NCI-H345 treated with DMSO at 0.1 percent for 48 hours (cell line): ENCODE measurements at regions not wholly inside any gene's neighbourhood (a gene's known extent, or its start where the extent isn't known, plus 50 kb on each side); places are given as distances from the start of the nearest gene placed in this dataset.
"Not testable (repeated sequence)": the region's sequence is repeated elsewhere in the genome, so short reads cannot be mapped to it uniquely, and the experiment has no call there.

Source experiments
- DNase-seq: peaks from one replicate; lab custom pipeline; 2025; ENCODE audit not compliant: unreplicated experiment; lab: John Stamatoyannopoulos, UW

DNA sequence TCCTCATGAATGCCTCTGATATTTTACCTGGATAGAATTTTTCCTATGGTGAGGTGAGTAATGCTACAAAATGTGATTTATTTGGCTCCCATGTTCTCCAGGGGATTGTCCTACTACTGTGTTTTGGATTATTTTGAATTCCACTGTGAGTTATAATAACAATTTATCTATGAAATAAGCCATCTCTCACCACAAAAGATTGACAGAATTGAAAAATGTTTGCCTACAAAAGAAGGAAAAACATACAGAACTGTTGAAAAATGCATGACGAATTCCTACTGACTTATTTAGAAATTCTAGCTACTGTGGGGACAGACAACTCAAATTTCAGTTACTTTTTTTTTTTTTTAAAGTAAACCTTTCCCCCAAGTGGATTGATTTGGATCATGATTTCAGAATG, 463.7 kb upstream of the GRIN3A start:
- DNase-seq: no peak

DNA sequence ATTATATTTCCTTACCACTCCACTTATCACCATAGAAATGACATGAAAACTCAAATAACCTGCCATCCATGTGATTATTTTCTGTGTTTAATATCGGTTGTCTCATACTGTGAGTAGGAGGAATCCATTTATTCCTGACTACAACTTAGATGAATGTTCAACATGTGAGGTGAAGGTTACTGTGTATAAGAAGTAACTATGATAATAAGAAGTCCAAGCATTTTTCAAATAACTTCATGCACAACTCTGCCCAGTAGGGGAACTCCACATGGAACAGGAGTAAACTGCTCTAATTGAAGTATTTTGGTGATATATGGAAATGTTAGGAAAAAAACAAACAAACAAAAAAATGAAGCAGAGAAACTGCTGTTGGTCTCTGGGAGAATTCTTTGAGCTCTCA, 447.5 kb upstream of the GRIN3A start:
- no peak for DNase-seq

DNA sequence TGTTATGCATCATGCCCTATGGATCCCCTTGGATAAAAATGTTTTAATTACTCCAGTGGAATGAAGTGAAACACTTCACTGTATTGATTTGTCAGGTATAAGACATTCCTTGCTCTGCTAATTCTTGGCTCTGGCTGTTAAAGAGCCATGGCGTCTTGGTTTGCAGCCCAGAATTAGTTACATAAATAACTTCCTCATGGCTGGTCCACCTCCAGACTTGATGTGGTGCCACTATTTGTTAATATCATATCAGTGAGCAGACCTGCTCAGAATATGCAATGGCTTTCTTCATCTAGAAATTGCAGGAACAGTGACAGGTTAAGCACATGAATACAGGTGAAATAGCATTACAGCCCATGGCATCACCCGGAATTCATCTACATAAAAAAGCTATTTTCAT, 446.9 kb upstream of the GRIN3A start:
- DNase-seq: no peak

DNA sequence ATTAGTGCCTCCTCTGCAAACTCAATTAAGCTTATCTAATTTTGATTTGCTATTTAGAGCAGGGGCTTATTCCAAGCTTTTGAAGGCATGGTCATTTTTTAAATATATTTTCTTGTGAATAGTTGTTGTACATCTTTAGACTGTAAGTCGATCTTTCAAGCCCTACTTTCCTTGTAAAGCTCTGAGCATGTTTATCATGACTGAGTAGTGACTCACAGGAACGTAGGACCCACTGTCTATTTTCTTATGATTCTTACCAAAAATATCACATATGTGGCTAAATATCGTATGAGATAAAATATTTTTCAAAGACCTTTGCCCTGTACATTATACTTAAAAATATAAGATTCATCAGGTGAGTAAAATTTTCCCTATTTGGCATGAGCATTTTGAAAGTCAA, 440.4 kb upstream of the GRIN3A start:
- no peak for DNase-seq

DNA sequence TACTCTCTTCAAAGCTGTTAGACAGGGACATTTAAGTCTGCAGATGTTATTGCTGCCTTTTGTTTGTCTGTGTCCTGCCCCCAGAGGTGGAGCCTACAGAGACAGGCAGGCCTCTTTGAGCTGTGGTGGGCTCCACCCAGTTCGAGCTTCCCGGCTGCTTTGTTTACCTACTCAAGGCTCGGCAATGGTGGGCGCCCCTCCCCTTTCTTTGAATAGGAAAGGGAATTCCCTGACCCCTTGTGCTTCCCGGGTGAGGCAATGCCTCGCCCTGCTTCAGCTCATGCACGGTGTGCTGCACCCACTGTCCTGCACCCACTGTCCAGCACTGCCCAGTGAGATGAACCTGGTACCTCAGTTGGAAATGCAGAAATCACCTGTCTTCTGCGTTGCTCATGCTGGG, 435.8 kb upstream of the GRIN3A start:
- not testable (repeated sequence) for DNase-seq

DNA sequence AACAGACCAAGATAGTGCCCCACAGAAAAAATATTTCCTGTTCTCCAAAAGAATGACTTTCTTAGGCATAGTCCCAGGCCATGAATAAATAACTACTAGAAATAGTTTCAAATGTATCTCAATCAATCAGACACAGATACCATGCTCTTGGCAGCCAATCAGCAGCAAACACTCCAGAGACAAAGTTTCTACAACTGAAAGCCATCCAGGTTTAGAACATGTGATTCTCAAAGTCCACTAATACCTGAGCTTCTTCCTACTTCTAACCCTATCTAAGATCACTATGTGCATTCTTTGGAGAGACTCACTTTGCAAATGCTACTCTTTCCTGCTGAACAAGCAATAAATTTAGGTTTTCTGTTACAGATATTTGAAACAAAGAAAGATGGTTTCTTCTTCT, 425.8 kb upstream of the GRIN3A start:
- DNase-seq: no peak

DNA sequence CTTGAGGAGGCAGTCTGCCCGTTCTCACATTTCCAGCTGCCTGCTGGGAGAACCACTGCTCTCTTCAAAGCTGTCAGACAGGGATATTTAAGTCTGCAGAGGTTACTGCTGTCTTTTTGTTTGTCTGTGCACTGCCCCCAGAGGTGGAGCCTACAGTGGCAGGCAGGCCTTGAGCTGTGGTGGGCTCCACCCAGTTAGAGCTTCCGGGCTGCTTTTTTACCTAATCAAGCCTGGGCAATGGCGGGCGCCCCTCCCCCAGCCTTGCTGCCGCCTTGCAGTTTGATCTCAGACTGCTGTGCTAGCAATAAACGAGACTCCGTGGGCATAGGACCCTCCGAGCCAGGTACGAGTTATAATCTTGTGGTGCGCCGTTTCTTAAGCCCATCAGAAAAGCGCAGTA, 414.6 kb upstream of the GRIN3A start:
- not testable (repeated sequence) for DNase-seq

DNA sequence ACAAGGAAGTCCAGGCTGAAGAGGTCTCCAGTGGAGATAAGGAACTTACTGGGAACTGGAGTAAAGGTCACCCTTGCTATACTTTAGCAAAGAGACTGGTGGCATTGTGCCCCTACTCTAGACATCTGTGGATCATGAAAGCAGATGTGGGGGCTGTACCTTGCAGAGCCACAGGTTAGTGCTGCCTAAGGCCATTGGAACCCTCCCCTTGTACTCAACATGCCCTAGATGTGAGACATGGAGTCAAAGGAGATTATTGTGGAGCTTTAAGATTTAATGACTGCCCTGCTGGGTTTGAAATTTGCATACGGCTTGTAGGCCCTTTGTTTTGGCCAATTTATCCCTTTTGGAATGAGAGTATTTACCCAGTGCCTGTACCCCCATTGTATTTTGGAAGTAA, 397.3 kb upstream of the GRIN3A start:
- no peak for DNase-seq

DNA sequence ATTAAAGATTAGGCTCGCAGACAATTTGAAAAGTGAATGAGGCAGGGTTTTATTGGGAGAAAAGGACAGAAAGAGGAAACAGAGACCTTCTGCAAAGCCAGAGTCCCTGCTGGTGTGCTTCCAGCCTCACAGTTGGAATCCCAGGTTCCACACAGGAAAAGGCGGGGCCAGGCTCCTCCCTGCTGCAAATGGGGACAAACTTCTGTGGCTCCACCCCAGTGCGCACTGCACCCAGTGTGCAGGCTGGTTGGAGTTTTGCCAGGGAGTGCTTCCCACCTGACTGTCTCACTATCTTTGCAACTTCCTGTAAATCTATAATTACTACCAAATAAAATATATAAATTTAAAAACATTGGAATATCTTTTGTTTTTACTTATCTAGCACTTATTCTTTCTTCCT, 386.0 kb upstream of the GRIN3A start:
- DNase-seq: no peak

DNA sequence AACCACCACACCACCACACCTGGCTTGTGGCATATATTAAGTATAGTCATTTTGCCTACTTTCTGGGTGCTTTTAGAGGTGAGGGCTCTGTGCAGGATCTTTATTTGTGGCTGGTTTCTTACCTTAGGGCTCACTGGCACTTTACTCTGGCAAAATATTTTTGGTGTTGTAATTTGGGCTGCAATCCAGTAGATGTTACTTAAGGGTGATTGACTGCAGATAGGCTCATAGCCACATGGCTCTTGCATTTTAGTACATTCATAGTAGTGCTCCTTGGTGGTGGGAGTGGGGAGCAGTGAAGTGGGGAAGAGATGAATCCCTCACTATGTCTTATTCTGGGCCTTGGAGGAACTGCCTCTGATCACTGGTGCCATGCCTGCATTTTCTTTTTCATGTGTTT, 376.1 kb upstream of the GRIN3A start:
- DNase-seq: no peak

DNA sequence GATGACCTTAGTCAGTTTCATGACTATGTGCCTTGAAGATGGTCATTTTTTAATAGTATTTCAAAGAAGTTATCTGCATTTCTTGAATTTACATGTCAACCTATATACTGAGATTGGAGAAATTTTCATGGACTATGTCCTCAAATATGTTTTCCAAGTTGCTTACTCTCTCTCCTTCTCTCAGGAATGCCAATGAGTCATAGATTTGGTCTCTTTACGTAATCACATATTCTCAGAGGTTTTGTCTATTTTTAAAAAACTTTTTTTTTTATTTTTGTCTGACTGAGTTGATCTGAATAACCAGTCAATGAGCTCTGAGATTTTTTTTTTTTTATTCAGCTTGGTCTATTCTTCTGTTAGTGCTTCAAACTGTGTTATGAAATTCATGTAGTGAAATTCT, 374.7 kb upstream of the GRIN3A start:
- no peak for DNase-seq

DNA sequence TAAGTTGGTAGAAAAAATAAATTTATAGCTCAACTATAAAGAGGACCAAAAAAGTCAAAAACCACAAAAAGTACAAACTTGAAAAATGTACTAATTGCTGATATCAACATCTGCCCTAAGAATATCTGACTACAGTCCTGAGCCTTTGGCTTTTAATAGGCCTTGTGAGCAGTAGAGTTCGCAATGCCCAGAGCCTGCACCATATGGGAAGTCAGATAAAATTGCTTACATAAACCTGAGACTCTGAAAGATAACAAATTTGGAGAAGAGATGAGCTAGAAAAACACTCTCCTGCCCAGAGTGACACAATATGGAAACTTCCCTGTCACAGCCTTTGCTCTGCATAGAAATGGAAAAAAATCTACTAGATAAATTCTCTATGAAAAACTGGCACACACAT, 368.0 kb upstream of the GRIN3A start:
- no peak for DNase-seq

DNA sequence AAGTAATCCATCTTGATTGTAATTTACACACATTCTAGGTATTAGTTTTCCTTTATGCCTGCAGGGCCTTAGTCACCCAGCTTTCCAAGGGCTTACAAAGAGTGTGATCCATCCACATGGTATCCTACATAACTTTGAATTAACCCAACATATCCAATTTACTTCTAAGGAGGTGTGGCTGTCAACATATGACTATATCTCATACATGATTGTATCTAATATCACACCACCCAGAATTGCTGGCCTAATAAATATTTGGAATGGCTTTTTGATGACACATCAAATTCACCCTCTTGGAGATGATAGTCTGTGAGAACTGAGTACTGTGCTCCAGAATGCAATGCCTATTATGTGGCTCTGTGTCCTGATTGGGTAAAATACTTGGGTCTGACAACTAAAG, 363.3 kb upstream of the GRIN3A start:
- no peak for DNase-seq

DNA sequence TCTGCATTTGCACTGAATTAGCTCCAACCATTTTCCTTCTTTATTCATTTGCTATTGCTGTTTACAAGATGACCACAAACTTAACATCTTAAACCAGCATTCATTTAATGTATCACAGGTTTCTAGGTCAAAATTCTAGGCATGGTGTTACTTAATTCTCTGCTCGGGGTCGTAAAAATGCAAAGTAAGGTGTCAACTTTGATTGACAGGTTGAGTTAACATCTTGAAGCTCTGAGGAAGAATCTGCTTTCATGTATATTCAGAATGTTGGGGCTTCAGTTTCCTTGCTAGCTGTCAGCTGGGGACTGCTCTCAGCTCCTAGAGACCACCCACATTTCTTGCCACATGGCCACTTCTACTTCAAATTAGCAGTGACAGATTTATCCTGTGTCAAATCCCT, 348.7 kb upstream of the GRIN3A start:
- DNase-seq: no peak

DNA sequence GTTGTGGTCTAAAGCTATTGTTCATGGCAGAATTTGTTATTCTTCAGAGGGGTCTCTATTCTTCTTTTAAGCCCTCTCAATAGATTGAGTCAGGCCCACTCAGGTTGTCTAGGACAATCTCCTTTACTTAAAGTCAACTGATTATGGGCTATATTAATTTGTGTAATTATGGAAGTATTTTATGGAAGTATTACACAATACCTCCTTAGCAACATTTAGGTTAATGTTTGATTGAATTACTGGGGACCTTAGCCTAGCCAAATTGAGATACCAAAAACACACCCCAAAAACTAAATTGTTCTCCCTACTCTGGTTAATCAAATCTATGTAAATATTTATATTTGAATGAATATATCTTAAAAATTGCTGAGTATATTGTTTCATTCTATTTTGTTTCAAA, 347.1 kb upstream of the GRIN3A start:
- DNase-seq: no peak

DNA sequence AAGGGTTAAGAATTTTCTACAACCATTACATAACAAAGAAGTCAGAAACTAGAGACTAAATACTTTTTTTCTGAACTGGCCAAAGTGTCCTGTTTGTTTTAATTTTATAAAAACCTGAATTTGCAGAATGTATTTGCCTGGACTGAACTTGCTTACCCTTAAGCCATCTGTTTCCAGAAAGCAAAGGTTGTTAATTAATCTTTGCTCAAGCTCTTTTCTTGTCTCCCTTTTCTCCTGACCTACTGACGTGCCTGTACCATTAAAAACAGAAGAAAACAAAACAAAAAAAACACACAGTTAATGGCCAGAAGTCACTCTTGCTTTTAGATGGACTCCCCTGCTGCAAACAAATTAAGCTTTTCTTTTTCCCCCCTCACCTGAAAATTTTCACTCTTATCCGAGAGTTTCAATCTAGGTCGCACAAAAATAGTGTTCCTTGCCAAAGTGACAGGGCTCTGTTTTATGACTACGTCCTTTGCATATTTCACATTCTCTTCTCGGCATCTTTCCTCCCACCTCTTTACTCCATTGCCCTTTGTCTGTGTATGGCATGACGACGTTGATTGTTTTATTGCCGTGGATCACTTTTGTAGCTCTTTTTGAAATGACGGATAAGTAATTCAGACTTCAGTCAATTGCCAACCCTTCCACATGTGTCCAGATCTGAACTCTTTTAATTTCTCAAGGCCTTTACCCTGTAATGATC, 333.8 kb upstream of the GRIN3A start:
- DNase-seq: no peak

DNA sequence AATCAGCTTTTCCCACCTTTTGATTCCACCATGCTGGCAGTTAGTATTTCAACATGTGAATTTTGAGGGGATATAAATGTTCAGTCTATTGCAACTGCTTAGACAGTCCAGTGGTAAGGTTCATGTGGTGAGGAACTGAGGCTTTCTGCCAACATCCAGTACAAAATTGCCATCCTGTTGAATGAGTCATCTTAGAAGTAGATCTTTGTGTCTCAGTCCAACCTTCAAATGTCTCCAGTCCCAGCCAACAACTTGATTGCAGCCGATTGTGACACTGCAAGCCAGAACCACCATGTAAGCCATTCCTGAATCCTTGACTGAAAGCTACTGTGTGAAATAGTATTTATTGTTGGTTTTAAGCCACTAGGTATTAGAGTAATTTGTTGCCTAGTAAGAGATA, 331.5 kb upstream of the GRIN3A start:
- DNase-seq: no peak

DNA sequence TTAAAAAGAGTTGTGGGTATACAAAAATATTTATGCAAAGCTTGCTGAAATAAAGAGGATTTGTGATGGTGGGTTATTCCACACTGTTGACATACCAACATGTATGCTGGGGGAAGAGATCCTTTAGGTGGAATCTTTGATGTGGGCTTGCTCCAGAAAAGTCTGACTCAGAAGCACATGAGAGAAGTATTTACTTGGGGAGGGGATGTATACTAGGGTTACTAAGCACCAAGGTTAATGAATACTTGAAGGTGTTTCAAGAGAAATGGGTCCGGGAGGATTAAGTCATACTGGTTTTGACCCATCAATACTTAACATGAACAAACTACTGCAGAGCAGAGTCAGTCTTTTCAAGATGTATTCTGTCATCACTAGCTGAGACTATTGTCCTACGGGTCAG, 316.4 kb upstream of the GRIN3A start:
- no peak for DNase-seq

DNA sequence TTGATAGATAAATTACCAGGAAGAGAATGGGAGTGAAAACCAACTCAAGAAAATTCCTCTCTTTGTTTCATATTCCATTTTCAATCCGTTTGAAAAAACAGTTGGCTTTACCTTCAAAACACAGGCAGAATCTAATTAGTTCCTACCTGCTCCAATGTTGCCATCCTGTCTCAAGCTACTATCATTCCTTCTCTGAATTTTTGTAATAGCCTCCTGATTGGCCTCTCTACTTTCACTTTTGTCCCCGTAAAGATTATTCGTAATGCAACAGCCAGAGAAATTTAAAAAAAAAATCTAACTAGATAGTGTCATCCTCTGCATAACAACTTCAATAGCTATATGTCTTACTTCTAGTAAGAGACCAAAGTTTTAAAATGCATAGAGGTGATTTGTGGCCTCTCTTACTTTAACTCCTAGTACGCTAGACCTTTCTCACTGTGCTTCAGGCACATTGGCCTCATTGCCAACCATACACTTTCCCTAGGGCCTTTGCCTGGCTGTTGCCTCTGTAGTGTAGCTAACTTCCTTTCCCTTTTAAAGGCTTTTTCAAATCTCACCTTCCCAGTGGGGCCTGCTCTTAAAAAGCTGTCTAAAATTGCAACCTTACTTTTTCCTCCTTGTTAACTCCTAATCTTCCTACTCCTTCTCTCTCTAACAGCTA, 311.3 kb upstream of the GRIN3A start:
- DNase-seq: no peak

DNA sequence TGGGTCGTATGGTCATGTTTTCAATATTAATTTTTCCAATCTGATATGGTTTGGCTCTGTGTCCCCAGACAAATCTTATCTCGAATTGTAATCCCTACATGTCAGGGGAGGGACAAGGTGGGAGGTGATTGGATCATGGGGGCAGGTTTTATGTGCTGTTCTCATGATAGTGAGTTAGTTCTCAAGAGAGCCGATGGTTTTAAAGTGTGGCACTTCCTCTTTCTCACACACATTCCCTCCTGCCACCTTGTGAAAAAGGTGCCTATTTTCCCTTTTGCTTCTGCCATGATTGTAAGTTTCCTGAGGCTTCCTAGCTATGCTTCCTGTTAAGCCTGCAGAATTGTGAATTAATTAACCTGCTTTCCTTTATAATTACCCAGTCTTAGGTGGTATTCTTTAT, 309.1 kb upstream of the GRIN3A start:
- DNase-seq: no peak

DNA sequence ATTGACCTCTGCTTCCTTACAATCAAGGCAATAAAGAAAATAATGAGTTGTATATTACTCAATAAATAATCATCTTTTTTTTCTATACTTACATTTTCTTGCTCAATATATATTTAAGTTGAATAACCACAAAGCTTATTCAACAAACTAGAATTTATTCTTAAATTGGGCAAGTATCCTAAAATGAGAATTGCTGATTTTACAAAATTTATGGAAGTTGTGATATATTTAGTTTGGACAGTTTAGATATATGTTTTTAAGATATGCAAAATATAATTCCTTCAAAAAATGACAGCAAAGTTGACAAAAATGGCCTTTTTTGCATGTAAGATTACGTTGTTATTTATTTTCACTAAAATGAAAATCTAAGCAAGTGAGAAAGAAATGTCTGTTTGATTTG, 305.7 kb upstream of the GRIN3A start:
- DNase-seq: no peak

DNA sequence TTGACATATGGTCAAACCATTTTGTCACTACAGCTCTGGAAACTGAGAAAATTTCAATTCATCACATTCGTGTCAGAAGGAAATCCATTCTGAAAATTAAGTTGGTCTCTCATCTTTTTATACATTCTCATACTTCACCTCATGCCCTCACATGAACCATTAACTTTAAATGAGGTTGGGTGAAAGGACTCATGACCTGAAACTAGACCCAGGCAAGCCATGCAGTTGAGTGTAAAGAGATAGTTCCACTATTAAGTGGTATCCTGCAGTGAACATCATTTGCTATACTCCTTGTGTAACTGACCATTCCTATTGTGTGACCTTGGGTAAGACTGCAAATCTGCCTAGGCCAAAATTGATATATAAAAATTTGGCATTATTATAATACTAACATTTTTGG, 299.6 kb upstream of the GRIN3A start:
- no peak for DNase-seq

DNA sequence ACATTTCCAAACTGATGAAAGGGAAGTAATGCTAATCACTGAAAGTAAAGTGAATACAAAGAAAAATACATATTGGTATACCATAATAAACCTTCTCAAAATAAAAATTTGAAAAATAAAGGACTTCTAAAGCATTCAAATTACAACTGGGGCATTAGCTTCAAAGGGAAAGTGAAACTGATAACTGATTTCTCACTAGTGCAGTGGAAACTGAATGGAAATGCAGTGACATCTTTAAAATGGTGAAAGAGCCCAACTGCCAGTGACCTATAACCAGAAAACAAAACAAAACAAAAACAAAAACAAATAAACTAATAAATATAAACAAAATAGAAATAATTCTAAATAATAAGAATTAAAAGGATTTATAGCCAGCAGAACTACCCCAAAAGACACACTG, 297.5 kb upstream of the GRIN3A start:
- no peak for DNase-seq
